Endothelial cell of umbilical vein (primary cell): ENCODE measurements at regions not wholly inside any gene's neighbourhood (a gene's known extent, or its start where the extent isn't known, plus 50 kb on each side); places are given as distances from the start of the nearest gene placed in this dataset.

ENCODE experiments used
- BruUV-seq: library from RNA; stranded (reverse); fragments of 400-500 nt; replicated peaks from 2 replicates; lab custom pipeline; 2021; lab: Mats Ljungman, UMichigan
- CTCF ChIA-PET: fragments of 300-600, 350-600 bp; sonication (Branson Sonifier 250); formaldehyde crosslinking; loops from one replicate; lab custom pipeline; 2021; ENCODE audit warnings: antibody characterized with exemption, inconsistent platforms; lab: Charles Lee
- POLR2A ChIA-PET: fragments of 300-600, 350-600 bp; sonication (Branson Sonifier 250); formaldehyde crosslinking; loops from one replicate; lab custom pipeline; 2021; ENCODE audit warnings: antibody characterized with exemption, inconsistent platforms; lab: Charles Lee
- DNase-seq: peaks from one replicate; pipeline ENCODE4 v3.0.0-alpha.2; 2011; ENCODE audit warnings: low read depth, low spot score
- FAIRE-seq: peaks from 2 replicates; lab custom pipeline; 2011; peaks lifted over from hg19 to GRCh38; lab: Jason Lieb, UNC
- H2AFZ ChIP-seq: 2 replicates; pipeline ENCODE4 v1.6.0; 2012; ENCODE audit warnings: low read depth, low read length, control low read depth, inconsistent platforms
- H3K27ac ChIP-seq: 2 replicates; pipeline ENCODE4 v1.5.1; 2011; ENCODE audit warnings: low read depth, mild to moderate bottlenecking, control low read depth, low read length, moderate library complexity; ENCODE audit not compliant: insufficient read depth
- H3K27me3 ChIP-seq, 2 experiments: 2 replicates each; pipeline versions ENCODE4 v1.6.0 to v1.6.1; 2011; ENCODE audit warnings: low read length in 2 of 2, mixed read lengths in 1 of 2; ENCODE audit not compliant: control insufficient read depth in 2 of 2, insufficient read depth in 2 of 2
- H3K36me3 ChIP-seq, 2 experiments: 2 replicates in 1 of 2; 3 replicates in 1 of 2; pipeline ENCODE4 v1.5.1; 2011; ENCODE audit warnings: low read length in 2 of 2, mild to moderate bottlenecking in 1 of 2, moderate library complexity in 1 of 2; ENCODE audit not compliant: control insufficient read depth in 2 of 2, insufficient read depth in 2 of 2; ENCODE audit errors: extremely low read depth in 1 of 2
- H3K4me1 ChIP-seq: 3 replicates; pipeline ENCODE4 v1.5.1; 2011; ENCODE audit warnings: mild to moderate bottlenecking, low read length; ENCODE audit not compliant: control insufficient read depth, insufficient read depth; ENCODE audit errors: extremely low read depth
- H3K4me2 ChIP-seq: 2 replicates; pipeline ENCODE4 v1.6.1; 2011; ENCODE audit warnings: low read length, control low read depth, mixed read lengths; ENCODE audit not compliant: insufficient read depth
- H3K4me3 ChIP-seq, 3 experiments: fragments of 200-600 bp in 1 of 3; sonication (generic), shearing (Covaris generic) in 1 of 3; replicated peaks in 1 of 3; 2 replicates each; pipeline ENCODE4 v1.5.1; 2011 to 2016; ENCODE audit warnings: control low read depth in 3 of 3, low read length in 3 of 3, mild to moderate bottlenecking in 2 of 3, inconsistent platforms in 1 of 3, low read depth in 1 of 3, moderate library complexity in 1 of 3; ENCODE audit not compliant: insufficient read depth in 1 of 3
- H3K79me2 ChIP-seq: 2 replicates; pipeline ENCODE4 v1.6.0; 2012; ENCODE audit warnings: low read length, inconsistent platforms; ENCODE audit not compliant: control insufficient read depth, insufficient read depth
- H3K9ac ChIP-seq: replicated peaks from 2 replicates; pipeline ENCODE3; 2011; ENCODE audit warnings: low read length, control low read depth; ENCODE audit not compliant: insufficient read depth; ENCODE audit errors: extremely low read depth
- H3K9me1 ChIP-seq: replicated peaks from 3 replicates; pipeline ENCODE4 v1.6.0; 2011; ENCODE audit warnings: mild to moderate bottlenecking, low read length; ENCODE audit not compliant: control insufficient read depth, insufficient read depth; ENCODE audit errors: extremely low read depth
- H3K9me3 ChIP-seq: replicated peaks from 2 replicates; pipeline ENCODE4 v1.5.1; 2012; ENCODE audit warnings: low read length, inconsistent platforms; ENCODE audit not compliant: control insufficient read depth, insufficient read depth
- H4K20me1 ChIP-seq: replicated peaks from 2 replicates; pipeline ENCODE3; 2011; ENCODE audit warnings: mild to moderate bottlenecking, low read length; ENCODE audit not compliant: control insufficient read depth, insufficient read depth; ENCODE audit errors: extremely low read depth
- EZH2 ChIP-seq: IDR thresholded peaks from 2 replicates; pipeline ENCODE4 v1.6.1; 2012; ENCODE audit warnings: borderline replicate concordance, low read depth, mild to moderate bottlenecking, moderate library complexity, low read length, inconsistent platforms; ENCODE audit not compliant: severe bottlenecking
- FOS ChIP-seq: IDR thresholded peaks from 2 replicates; pipeline ENCODE4 v1.6.1; 2011; ENCODE audit warnings: mild to moderate bottlenecking, low read length, moderate library complexity, borderline replicate concordance; ENCODE audit not compliant: insufficient read depth
- GATA2 ChIP-seq: IDR thresholded peaks from 2 replicates; pipeline ENCODE4 v1.7.0; 2011; ENCODE audit warnings: low read depth, mild to moderate bottlenecking, moderate library complexity, mixed read lengths, low read length; ENCODE audit not compliant: insufficient read length, insufficient read depth
- JUN ChIP-seq: IDR thresholded peaks from 2 replicates; pipeline ENCODE4 v1.6.1; 2011; ENCODE audit warnings: borderline replicate concordance, low read depth; ENCODE audit not compliant: insufficient read length, insufficient read depth
- MYC ChIP-seq: IDR thresholded peaks from one replicate; pipeline ENCODE4 v1.6.1; 2011; ENCODE audit warnings: mild to moderate bottlenecking, low read depth, low read length
- POLR2A ChIP-seq: IDR thresholded peaks from 2 replicates; pipeline ENCODE4 v1.6.1; 2012; ENCODE audit warnings: low read depth, mild to moderate bottlenecking, control low read depth, low read length
- POLR2AphosphoS5 ChIP-seq: IDR thresholded peaks from 2 replicates; pipeline ENCODE4 v1.6.1; 2012; ENCODE audit warnings: low read depth, mild to moderate bottlenecking, control low read depth, low read length, moderate library complexity; ENCODE audit not compliant: insufficient read depth
- dilution Hi-C: fragments of 300-500 bp; cut with MboI; formaldehyde crosslinking; loops from one replicate; pipeline ENCODE4 v1.15.0; 2019; ENCODE audit warnings: low sequenced_read_pairs; ENCODE audit not compliant: extremely low pct_ligation_motif_present
- intact Hi-C: fragments of 100-400 bp; cut with micrococcal nuclease; formaldehyde crosslinking; loops from one replicate; pipeline ENCODE4 v1.10.0; 2022
- TF ChIP-seq, protein P1 (sequence below), 2 donors: IDR thresholded peaks; 1 replicate in 1 of 2; 2 replicates in 1 of 2; pipeline ENCODE4 v1.5.1; 2011; ENCODE audit warnings: low read length in 2 of 2, mild to moderate bottlenecking in 2 of 2, moderate library complexity in 2 of 2, control low read depth in 1 of 2, inconsistent platforms in 1 of 2, low read depth in 1 of 2; ENCODE audit not compliant: insufficient read depth in 1 of 2; ENCODE audit errors: extremely low read depth in 1 of 2
- TF ChIP-seq, protein P2 (sequence below): IDR thresholded peaks from 2 replicates; pipeline ENCODE4 v1.6.1; 2011; ENCODE audit not compliant: insufficient read depth, insufficient read length

GRCh38 chr11:70845591-70846041 is 406.8 kb downstream of the SHANK2 start:
- no peak for TF ChIP-seq JUN
- no peak for TF ChIP-seq MYC
- TF ChIP-seq FOS = no peak
- no peak for TF ChIP-seq POLR2A
- no peak for TF ChIP-seq EZH2
- TF ChIP-seq, protein P1, sequence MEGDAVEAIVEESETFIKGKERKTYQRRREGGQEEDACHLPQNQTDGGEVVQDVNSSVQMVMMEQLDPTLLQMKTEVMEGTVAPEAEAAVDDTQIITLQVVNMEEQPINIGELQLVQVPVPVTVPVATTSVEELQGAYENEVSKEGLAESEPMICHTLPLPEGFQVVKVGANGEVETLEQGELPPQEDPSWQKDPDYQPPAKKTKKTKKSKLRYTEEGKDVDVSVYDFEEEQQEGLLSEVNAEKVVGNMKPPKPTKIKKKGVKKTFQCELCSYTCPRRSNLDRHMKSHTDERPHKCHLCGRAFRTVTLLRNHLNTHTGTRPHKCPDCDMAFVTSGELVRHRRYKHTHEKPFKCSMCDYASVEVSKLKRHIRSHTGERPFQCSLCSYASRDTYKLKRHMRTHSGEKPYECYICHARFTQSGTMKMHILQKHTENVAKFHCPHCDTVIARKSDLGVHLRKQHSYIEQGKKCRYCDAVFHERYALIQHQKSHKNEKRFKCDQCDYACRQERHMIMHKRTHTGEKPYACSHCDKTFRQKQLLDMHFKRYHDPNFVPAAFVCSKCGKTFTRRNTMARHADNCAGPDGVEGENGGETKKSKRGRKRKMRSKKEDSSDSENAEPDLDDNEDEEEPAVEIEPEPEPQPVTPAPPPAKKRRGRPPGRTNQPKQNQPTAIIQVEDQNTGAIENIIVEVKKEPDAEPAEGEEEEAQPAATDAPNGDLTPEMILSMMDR (IDR thresholded peaks at IDR 0.05; ENCODE audit: extremely low read depth in 1 of 2, insufficient read depth in 1 of 2, low read depth in 1 of 2, low read length in 2 of 2) = no peak
- TF ChIP-seq POLR2AphosphoS5 = no peak
- no peak for TF ChIP-seq GATA2
- TF ChIP-seq, protein P2, sequence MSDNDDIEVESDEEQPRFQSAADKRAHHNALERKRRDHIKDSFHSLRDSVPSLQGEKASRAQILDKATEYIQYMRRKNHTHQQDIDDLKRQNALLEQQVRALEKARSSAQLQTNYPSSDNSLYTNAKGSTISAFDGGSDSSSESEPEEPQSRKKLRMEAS = no peak
- Histone ChIP-seq H3K4me3 (no peak overlapping the region), H3K4me2 (no peak overlapping the region), H3K27ac (no peak overlapping the region), H3K4me1 (no peaks in the 10 kb centered on the region), H3K9me3 (no peaks in the 10 kb centered on the region), H3K79me2 (no peaks in the 10 kb centered on the region), H3K27me3 (no peaks in the 10 kb centered on the region), H2AFZ (no peak overlapping the region), H3K9me1 (no peaks in the 10 kb centered on the region), H4K20me1 (no peaks in the 10 kb centered on the region), H3K9ac (no peak overlapping the region), H3K36me3 (no peaks in the 10 kb centered on the region)
- FAIRE-seq = no peak
- CTCF ChIA-PET = no interaction called here
- intact Hi-C loops (no loop called here), dilution Hi-C loops (no loop called here)
- DNase-seq = no peak
- no TSS peak for BruUV-seq
- POLR2A ChIA-PET = no interaction called here
